ENCODE measurements at regions not wholly inside any gene's neighbourhood (a gene's known extent, or its start where the extent isn't known, plus 50 kb on each side); places are given as distances from the start of the nearest gene placed in this dataset.

DNA sequence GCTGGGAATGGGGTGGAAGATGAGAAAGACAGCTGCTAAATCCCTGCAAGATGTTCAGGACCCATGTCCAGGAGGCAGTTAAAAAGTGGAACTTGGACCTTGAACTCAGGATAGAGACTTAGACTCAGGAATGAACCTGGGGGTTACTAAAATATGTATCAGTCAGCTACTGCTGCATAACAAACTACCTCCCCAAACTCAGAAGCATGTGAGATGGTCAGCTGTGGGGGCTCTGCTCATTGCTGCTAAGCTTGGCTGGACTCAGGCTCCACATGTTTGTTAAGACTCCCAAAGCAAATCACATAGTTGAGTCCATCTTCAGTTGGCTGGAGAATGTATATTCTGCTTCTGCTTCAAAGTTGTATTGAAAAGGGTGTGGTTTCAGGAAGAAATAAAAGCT is 61.4 kb upstream of the COPS8 start:
- Histone ChIP-seq H3K4me3 (ENCODE audit: low read length) (no peak overlapping the region), H3K36me3 (ENCODE audit: insufficient read depth, low read length) (no peaks in the 10 kb centered on the region), H3K27ac (ENCODE audit: low read depth, low read length) (no peak overlapping the region), H3K9ac (ENCODE audit: low read depth, low read length) (no peak overlapping the region), H3K27me3 (ENCODE audit: insufficient read depth, low read length) (no peaks in the 10 kb centered on the region), H3K4me1 (ENCODE audit: insufficient read depth, low read length) (no peaks in the 10 kb centered on the region), H3K9me3 (ENCODE audit: insufficient read depth, low read depth, low read length) (0 out of 2 replicates have a peak, but pooled peaks cover 5% of the 10 kb centered on the region)

DNA sequence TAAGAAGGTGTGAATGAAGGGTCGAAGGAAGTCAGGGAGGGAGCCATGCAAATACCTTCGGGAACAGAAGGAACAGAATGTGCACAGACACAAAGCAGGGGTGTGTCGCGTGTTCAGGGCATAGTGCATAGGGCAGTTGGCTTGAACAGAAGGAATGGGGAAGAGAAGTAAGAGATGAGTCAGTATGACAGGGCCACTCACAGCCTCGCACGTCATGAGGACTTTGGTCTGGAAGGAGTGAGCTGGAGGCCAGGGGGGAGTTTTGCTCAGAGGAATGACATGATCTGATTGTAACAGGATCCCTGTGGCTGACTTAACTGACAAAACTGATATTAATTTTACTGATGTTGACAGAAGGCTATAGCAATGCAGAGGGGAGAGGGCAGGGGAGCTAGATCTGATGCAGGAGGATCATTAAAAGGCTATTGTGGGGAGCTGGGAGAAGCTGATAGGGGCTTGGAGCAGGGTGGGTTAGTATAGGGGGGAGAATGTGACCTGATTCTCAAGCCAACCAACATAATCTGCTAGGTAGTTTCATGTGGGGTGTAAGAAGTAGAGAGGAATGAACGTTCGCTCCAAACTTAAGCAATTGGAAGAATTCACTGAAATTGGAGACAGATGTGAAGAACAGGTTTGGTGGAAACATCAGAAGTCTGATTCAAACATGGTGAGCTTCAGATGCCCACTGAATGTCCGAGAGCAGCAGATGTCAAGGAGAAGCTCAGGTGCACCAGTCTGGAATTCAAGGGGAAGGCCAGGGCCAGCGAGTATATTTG is 60.4 kb upstream of the COPS8 start:
- 93% methylated on average over 10 of the region's 10 CpGs for WGBS
- Histone ChIP-seq H3K9ac (ENCODE audit: low read depth, low read length) (no peak overlapping the region), H3K4me1 (ENCODE audit: insufficient read depth, low read length) (no peaks in the 10 kb centered on the region), H3K27me3 (ENCODE audit: insufficient read depth, low read length) (no peaks in the 10 kb centered on the region), H3K4me3 (ENCODE audit: low read length) (no peak overlapping the region), H3K9me3 (ENCODE audit: insufficient read depth, low read depth, low read length) (0 out of 2 replicates have a peak, but pooled peaks cover 5% of the 10 kb centered on the region), H3K27ac (ENCODE audit: low read depth, low read length) (no peak overlapping the region), H3K36me3 (ENCODE audit: insufficient read depth, low read length) (no peaks in the 10 kb centered on the region)

DNA sequence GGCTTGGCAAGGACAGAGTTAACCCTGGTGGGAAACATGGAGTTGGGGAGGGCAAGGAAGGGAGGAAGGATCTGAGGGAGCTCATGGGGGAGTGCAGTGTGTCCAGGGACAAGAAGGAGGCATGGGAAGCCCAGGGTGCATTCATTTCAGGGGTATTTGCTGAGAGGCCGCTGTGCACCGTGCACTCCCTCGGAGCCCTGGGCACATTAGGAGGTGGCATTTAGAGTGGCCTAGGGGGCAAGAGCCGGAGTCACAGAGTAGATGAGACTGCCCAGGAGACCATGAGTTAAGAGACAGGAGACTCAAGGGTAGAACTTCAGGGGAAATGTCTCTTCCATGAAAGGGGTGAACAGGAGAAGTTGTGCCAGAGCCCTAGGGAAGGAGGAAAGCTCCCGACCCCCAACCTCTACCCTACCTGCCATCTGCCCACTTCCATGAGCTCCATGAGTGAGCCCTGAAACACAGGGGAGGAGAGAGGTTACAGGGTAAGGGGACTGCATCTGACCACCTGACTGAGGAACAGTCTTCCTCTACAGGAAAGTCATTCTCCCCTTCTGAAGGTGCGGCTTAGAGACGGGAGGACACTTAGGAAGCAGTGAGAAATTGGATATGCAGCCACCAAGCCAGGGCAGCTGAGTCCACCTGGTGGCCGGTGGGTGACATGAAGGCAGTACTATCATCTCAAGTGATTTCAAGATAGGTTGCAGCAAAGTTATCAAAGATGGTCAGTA is 58.5 kb upstream of the COPS8 start:
- Histone ChIP-seq H3K4me3 (ENCODE audit: low read length) (no peak overlapping the region), H3K36me3 (ENCODE audit: insufficient read depth, low read length) (no peaks in the 10 kb centered on the region), H3K27me3 (ENCODE audit: insufficient read depth, low read length) (no peaks in the 10 kb centered on the region), H3K27ac (ENCODE audit: low read depth, low read length) (no peak overlapping the region), H3K9ac (ENCODE audit: low read depth, low read length) (no peak overlapping the region), H3K4me1 (ENCODE audit: insufficient read depth, low read length) (no peaks in the 10 kb centered on the region), H3K9me3 (ENCODE audit: insufficient read depth, low read depth, low read length) (0 out of 2 replicates have a peak, but pooled peaks cover 5% of the 10 kb centered on the region)
- 52% methylated on average over 7 of the region's 8 CpGs for WGBS

DNA sequence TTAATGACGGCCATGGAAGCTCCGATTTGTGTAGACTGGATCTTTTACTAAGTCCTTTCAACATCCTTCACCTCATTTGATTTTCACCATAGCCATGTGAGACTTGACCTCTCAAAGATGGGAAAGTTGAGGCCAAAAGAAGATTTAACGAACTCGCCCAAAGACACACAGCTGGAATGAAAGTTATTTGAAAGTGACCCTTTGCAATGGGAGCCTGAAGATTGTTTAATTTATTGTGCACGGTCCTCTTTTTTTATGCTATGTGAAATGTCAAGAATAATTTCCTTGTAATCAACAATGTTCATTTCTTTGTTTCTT is 58.0 kb upstream of the COPS8 start:
- Histone ChIP-seq H3K4me1 (ENCODE audit: insufficient read depth, low read length) (no peaks in the 10 kb centered on the region), H3K36me3 (ENCODE audit: insufficient read depth, low read length) (no peaks in the 10 kb centered on the region), H3K4me3 (ENCODE audit: low read length) (no peak overlapping the region), H3K9ac (ENCODE audit: low read depth, low read length) (no peak overlapping the region), H3K27me3 (ENCODE audit: insufficient read depth, low read length) (no peaks in the 10 kb centered on the region), H3K27ac (ENCODE audit: low read depth, low read length) (no peak overlapping the region), H3K9me3 (ENCODE audit: insufficient read depth, low read depth, low read length) (0 out of 2 replicates have a peak, but pooled peaks cover 5% of the 10 kb centered on the region)
- 74% methylated on average over 5 of the region's 5 CpGs for WGBS

DNA sequence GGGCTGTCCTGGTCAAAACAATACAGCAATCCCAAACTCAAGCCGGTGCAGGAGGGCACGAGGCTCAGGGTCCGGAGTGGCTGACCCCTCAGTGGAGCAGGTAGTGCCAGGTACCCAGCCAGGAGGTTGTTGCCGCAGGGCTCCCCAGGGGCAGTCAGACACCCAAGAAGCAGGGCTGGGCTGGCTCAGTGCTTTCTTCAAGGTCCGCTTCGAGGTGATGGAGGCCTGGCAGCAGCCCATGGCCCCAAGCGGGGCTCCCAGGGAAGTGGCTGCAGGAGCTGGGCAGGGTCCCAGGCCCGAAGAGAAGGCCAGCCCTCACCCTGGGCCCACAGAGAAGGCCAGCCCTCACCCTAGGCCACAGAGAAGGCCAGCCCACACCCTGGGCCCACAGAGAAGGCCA is 55.3 kb upstream of the COPS8 start:
- H3K9me3 ChIP-seq (ENCODE audit: insufficient read depth, low read depth, low read length): no peaks in the 10 kb centered on the region
- H3K27me3 ChIP-seq (ENCODE audit: insufficient read depth, low read length): no peaks in the 10 kb centered on the region
- H3K4me1 ChIP-seq (ENCODE audit: insufficient read depth, low read length): no peaks in the 10 kb centered on the region
- H3K27ac ChIP-seq (ENCODE audit: low read depth, low read length): no peak overlapping the region
- no peaks in the 10 kb centered on the region for H3K36me3 ChIP-seq (ENCODE audit: insufficient read depth, low read length)
- H3K9ac ChIP-seq (ENCODE audit: low read depth, low read length): no peak overlapping the region
- H3K4me3 ChIP-seq (ENCODE audit: low read length): no peak overlapping the region
- WGBS: 96% methylated on average over 8 of the region's 8 CpGs

DNA sequence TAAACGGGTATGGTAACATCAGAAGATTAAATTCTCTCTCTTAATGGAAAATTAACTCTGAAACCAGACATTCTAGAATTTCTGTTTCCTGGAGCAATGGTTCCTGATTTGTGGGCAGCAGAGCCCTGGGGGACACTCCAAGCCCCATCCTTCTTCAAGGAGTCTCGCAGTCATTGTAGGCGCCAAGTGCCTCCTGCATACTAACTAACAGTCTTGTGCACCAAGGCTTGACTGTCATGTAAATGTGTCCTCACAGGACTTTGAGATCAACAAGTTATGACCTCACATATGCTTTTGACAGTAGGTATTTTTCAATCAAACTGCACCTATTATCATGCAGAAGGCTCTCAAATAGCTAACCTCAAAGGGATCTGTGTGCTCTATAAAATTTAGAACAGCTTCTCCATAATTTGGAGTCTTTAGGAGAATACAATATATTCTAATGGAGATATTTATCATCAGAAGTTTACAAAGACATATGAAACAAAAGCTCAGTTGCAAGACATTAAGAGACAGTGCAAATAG is 52.1 kb upstream of the COPS8 start:
- Histone ChIP-seq H3K9me3 (ENCODE audit: insufficient read depth, low read depth, low read length) (no peaks in the 10 kb centered on the region), H3K36me3 (ENCODE audit: insufficient read depth, low read length) (no peaks in the 10 kb centered on the region), H3K4me3 (ENCODE audit: low read length) (no peak overlapping the region), H3K27me3 (ENCODE audit: insufficient read depth, low read length) (no peaks in the 10 kb centered on the region), H3K27ac (ENCODE audit: low read depth, low read length) (no peak overlapping the region), H3K9ac (ENCODE audit: low read depth, low read length) (no peak overlapping the region), H3K4me1 (ENCODE audit: insufficient read depth, low read length) (no peaks in the 10 kb centered on the region)
- 93% methylated on average over 2 of the region's 3 CpGs for WGBS

DNA sequence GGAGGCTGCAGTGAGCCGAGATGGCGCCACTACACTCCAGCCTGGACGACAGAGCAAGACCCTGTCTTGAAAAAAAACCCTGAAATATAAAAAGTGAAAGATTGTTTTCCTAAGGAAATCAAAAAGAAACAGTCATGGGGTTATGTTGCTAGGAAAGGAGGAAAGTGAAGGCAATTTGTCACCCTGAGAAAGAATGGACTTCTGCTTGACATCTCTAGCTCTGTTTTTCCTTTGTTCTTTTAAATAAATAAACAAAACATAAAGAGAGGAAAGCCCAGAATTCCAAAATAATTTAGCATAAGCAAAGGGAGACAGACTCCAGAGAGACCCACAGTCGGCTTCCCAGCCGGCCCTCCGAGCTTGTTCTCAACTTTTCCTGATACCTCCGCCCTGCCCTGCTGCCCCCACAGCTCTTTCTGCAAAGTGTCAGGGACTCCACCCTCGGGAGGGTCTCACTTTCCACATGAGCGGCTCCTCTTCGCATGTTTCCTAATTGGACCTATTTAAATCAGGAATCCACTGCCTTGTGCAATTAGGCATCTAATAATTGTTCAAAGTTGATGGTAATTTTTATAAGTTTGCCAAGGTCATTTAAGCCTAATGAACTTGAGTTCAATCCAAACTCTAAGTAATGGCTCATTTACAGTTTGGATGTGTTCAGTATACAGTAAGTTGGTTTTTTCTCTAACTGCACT is 49.8 kb upstream of the COPS8 start:
- Histone ChIP-seq H3K9ac (ENCODE audit: low read depth, low read length) (no peak overlapping the region), H3K27me3 (ENCODE audit: insufficient read depth, low read length) (no peaks in the 10 kb centered on the region), H3K27ac (ENCODE audit: low read depth, low read length) (no peak overlapping the region), H3K4me3 (ENCODE audit: low read length) (no peak overlapping the region), H3K4me1 (ENCODE audit: insufficient read depth, low read length) (peaks cover 2% of the 10 kb centered on the region; the same call in 1 of the 2 replicates), H3K36me3 (ENCODE audit: insufficient read depth, low read length) (no peaks in the 10 kb centered on the region), H3K9me3 (ENCODE audit: insufficient read depth, low read depth, low read length) (no peaks in the 10 kb centered on the region)
- 82% methylated on average over 10 of the region's 10 CpGs for WGBS

Data from HUES64 (cell line).